HepG2 (cell line): ENCODE measurements at regions not wholly inside any gene's neighbourhood (a gene's known extent, or its start where the extent isn't known, plus 50 kb on each side); places are given as distances from the start of the nearest gene placed in this dataset.
A peak's percentile ranks its signal among the peaks of the same experiment; 100 is the strongest.

Experiments used
- ARHGAP35 ChIP-seq: sonication (generic); formaldehyde crosslinking; IDR thresholded peaks from 2 replicates; pipeline ENCODE4 v1.9.0; 2022; ENCODE audit warnings: mild to moderate bottlenecking, inconsistent platforms, moderate library complexity, missing genetic modification reagents, borderline replicate concordance
- CBX2 ChIP-seq, 2 experiments: fragments of 200-600 bp in 1 of 2; sonication (generic); formaldehyde crosslinking in 1 of 2; IDR thresholded peaks; 2 replicates each; pipeline versions ENCODE4 v1.7.0 to v1.8.1; 2018 to 2022; ENCODE audit warnings: low read depth in 2 of 2, low read length in 1 of 2, mild to moderate bottlenecking in 1 of 2, missing genetic modification reagents in 1 of 2
- CEBPG ChIP-seq: IDR thresholded peaks from 2 replicates; pipeline ENCODE4 v1.6.1; 2016
- CSRNP2 ChIP-seq: sonication (generic); formaldehyde crosslinking; conservative IDR thresholded peaks from 2 replicates; pipeline ENCODE4 v1.8.0; 2022; ENCODE audit warnings: low read depth, missing genetic modification reagents
- DR1 ChIP-seq: sonication (generic); formaldehyde crosslinking; IDR thresholded peaks from 2 replicates; pipeline ENCODE4 v1.8.0; 2021; ENCODE audit warnings: mild to moderate bottlenecking, missing genetic modification reagents, inconsistent platforms
- DRAP1 ChIP-seq: IDR thresholded peaks from 2 replicates; pipeline ENCODE4 v1.6.1; 2016; ENCODE audit warnings: missing genetic modification reagents, missing compliant biosample characterization
- FOSL1 ChIP-seq: sonication (generic); formaldehyde crosslinking; IDR thresholded peaks from 2 replicates; pipeline ENCODE4 v1.9.0; 2021; ENCODE audit warnings: missing genetic modification reagents, borderline replicate concordance
- HOXA7 ChIP-seq: sonication (generic); formaldehyde crosslinking; IDR thresholded peaks from 2 replicates; pipeline ENCODE4 v1.8.1; 2022; ENCODE audit warnings: mild to moderate bottlenecking, missing genetic modification reagents, moderate library complexity
- MIXL1 ChIP-seq: IDR thresholded peaks from 2 replicates; pipeline ENCODE4 v1.6.1; 2016
- MTF1 ChIP-seq: sonication (generic); formaldehyde crosslinking; IDR thresholded peaks from 2 replicates; pipeline ENCODE4 v1.5.0; 2020; ENCODE audit warnings: missing genetic modification reagents
- NR2F6 ChIP-seq, 2 experiments: IDR thresholded peaks; 2 replicates each; pipeline ENCODE4 v1.6.1; 2016; ENCODE audit warnings: antibody characterized with exemption in 1 of 2, mild to moderate bottlenecking in 1 of 2
- SMAD1 ChIP-seq: sonication (generic); formaldehyde crosslinking; IDR thresholded peaks from 2 replicates; pipeline ENCODE4 v1.4.0; 2020; ENCODE audit warnings: missing genetic modification reagents, low read depth, mild to moderate bottlenecking, borderline replicate concordance
- ZNF547 ChIP-seq: sonication (generic); formaldehyde crosslinking; IDR thresholded peaks from 2 replicates; pipeline ENCODE4 v1.5.1; 2020; ENCODE audit warnings: mild to moderate bottlenecking, missing genetic modification reagents
- ZNF703 ChIP-seq: sonication (generic); formaldehyde crosslinking; IDR thresholded peaks from 2 replicates; pipeline ENCODE4 v1.5.1; 2020; ENCODE audit warnings: missing genetic modification reagents, mild to moderate bottlenecking, moderate library complexity, borderline replicate concordance
- TF ChIP-seq, protein P1 (sequence below): sonication (generic); formaldehyde crosslinking; IDR thresholded peaks from 2 replicates; pipeline ENCODE4 v1.5.0; 2020; ENCODE audit warnings: missing genetic modification reagents, mild to moderate bottlenecking, borderline replicate concordance
- TF ChIP-seq, protein P2 (sequence below): sonication (generic); formaldehyde crosslinking; IDR thresholded peaks from 2 replicates; pipeline ENCODE4 v1.5.1; 2020; ENCODE audit warnings: mild to moderate bottlenecking, missing genetic modification reagents, moderate library complexity
- TF ChIP-seq, protein P3 (sequence below): sonication (generic); formaldehyde crosslinking; IDR thresholded peaks from 2 replicates; pipeline ENCODE4 v1.4.0; 2020; ENCODE audit warnings: missing genetic modification reagents

- TF ChIP-seq FOSL1 (CRISPR knock-in tag) (no peak), CEBPG (CRISPR knock-in tag) (peak; percentile 79), MTF1 (no peak), NR2F6 (IDR thresholded peaks at IDR 0.05) (no peak), NR2F6 (CRISPR knock-in tag; IDR thresholded peaks at IDR 0.05) (peak; percentile 72; the same call in 1 of the 2 replicates), ARHGAP35 (no peak), ZNF703 (no peak), HOXA7 (CRISPR knock-in tag) (no peak), DR1 (CRISPR knock-in tag) (no peak), CSRNP2 (no peak), MIXL1 (CRISPR knock-in tag) (peak; percentile 79), CBX2 (IDR thresholded peaks at IDR 0.05; ENCODE audit: low read depth, low read length) (no peak), CBX2 (CRISPR knock-in tag; IDR thresholded peaks at IDR 0.05; ENCODE audit: low read depth) (no peak), DRAP1 (CRISPR knock-in tag) (peak; percentile 11; the same call in 1 of the 2 replicates), SMAD1 (CRISPR knock-in tag) (no peak), ZNF547 (CRISPR knock-in tag) (no peak)
- TF ChIP-seq, protein P1, sequence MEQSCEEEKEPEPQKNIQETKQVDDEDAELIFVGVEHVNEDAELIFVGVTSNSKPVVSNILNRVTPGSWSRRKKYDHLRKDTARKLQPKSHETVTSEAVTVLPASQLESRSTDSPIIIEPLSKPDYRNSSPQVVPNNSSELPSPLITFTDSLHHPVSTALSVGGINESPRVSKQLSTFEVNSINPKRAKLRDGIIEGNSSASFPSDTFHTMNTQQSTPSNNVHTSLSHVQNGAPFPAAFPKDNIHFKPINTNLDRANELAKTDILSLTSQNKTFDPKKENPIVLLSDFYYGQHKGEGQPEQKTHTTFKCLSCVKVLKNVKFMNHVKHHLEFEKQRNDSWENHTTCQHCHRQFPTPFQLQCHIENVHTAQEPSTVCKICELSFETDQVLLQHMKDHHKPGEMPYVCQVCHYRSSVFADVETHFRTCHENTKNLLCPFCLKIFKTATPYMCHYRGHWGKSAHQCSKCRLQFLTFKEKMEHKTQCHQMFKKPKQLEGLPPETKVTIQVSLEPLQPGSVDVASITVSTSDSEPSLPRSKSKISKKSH (CRISPR knock-in tag) = no peak
- TF ChIP-seq, protein P2, sequence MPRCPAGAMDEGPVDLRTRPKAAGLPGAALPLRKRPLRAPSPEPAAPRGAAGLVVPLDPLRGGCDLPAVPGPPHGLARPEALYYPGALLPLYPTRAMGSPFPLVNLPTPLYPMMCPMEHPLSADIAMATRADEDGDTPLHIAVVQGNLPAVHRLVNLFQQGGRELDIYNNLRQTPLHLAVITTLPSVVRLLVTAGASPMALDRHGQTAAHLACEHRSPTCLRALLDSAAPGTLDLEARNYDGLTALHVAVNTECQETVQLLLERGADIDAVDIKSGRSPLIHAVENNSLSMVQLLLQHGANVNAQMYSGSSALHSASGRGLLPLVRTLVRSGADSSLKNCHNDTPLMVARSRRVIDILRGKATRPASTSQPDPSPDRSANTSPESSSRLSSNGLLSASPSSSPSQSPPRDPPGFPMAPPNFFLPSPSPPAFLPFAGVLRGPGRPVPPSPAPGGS = no peak
- TF ChIP-seq, protein P3, sequence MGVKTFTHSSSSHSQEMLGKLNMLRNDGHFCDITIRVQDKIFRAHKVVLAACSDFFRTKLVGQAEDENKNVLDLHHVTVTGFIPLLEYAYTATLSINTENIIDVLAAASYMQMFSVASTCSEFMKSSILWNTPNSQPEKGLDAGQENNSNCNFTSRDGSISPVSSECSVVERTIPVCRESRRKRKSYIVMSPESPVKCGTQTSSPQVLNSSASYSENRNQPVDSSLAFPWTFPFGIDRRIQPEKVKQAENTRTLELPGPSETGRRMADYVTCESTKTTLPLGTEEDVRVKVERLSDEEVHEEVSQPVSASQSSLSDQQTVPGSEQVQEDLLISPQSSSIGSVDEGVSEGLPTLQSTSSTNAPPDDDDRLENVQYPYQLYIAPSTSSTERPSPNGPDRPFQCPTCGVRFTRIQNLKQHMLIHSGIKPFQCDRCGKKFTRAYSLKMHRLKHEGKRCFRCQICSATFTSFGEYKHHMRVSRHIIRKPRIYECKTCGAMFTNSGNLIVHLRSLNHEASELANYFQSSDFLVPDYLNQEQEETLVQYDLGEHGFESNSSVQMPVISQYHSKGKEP = no peak
Observed at GRCh38 chr3:30289324-30289723, 317.1 kb upstream of the TGFBR2 start (continued).
